Right lobe of liver (tissue), 4 donors: ENCODE measurements at regions not wholly inside any gene's neighbourhood (a gene's known extent, or its start where the extent isn't known, plus 50 kb on each side); places are given as distances from the start of the nearest gene placed in this dataset.

ENCODE experiments used
- CTCF ChIP-seq, 4 donors: fragments of 200-600 bp in 3 of 4; fragments of 450-650 bp in 1 of 4; IDR thresholded peaks; one replicate each; pipeline versions ENCODE4 v1.5.1 to v1.8.0; 2016 to 2022; ENCODE audit warnings: antibody characterized with exemption in 4 of 4, mild to moderate bottlenecking in 2 of 4
- POLR2A ChIP-seq: fragments of 450-650 bp; IDR thresholded peaks from one replicate; pipeline ENCODE4 v1.6.1; 2017; ENCODE audit warnings: antibody characterized with exemption, mild to moderate bottlenecking
- donor health status: DM: no; HTN: no; CAD: no.
- donor health status: DM: no; HTN: no; CAD: no.
- donor health status: DM: no; HTN: yes; CAD: no.

- TF ChIP-seq CTCF (IDR thresholded peaks at IDR 0.05), result no peak
- TF ChIP-seq POLR2A, result no peak
Measured at GRCh38 chr6:27124252-27124657, 123.2 kb upstream of the PRSS16 start.
